Glutamatergic neuron (in vitro differentiated cells): ENCODE measurements at regions not wholly inside any gene's neighbourhood (a gene's known extent, or its start where the extent isn't known, plus 50 kb on each side); places are given as distances from the start of the nearest gene placed in this dataset.

Source experiments
- DNase-seq: peaks from one replicate; pipeline ENCODE4 v3.0.0; 2022
- H3K27ac Mint-ChIP-seq: one replicate; pipeline ENCODE4 v1.8.0; 2020; ENCODE audit warnings: mild to moderate bottlenecking, mixed read lengths, inconsistent platforms; ENCODE audit not compliant: unreplicated experiment
- H3K27me3 Mint-ChIP-seq: one replicate; pipeline ENCODE4 v1.8.0; 2020; ENCODE audit warnings: mild to moderate bottlenecking, moderate library complexity, mixed read lengths, inconsistent platforms; ENCODE audit not compliant: unreplicated experiment
- H3K36me3 Mint-ChIP-seq: one replicate; pipeline ENCODE4 v1.8.0; 2020; ENCODE audit warnings: mild to moderate bottlenecking, mixed read lengths, inconsistent platforms; ENCODE audit not compliant: unreplicated experiment
- H3K4me1 Mint-ChIP-seq: one replicate; pipeline ENCODE4 v1.8.0; 2020; ENCODE audit warnings: mild to moderate bottlenecking, low read depth, mixed read lengths, inconsistent platforms; ENCODE audit not compliant: unreplicated experiment
- H3K4me3 Mint-ChIP-seq: one replicate; pipeline ENCODE4 v1.8.0; 2020; ENCODE audit warnings: mild to moderate bottlenecking, mixed read lengths, inconsistent platforms; ENCODE audit not compliant: unreplicated experiment
- H3K9me3 Mint-ChIP-seq: one replicate; pipeline ENCODE4 v1.8.0; 2020; ENCODE audit warnings: mild to moderate bottlenecking, moderate library complexity, mixed read lengths, inconsistent platforms; ENCODE audit not compliant: unreplicated experiment
- CTCF ChIP-seq: fragments of 200-600 bp; sonication (generic); IDR thresholded peaks from one replicate; pipeline ENCODE4 v1.5.0; 2021; ENCODE audit not compliant: partially characterized antibody, unreplicated experiment

- H3K27me3 Mint-ChIP-seq: no peaks in the 10 kb centered on the region
- no peak for DNase-seq
Observed at GRCh38 chr5:104734046-104734445, 1171.5 kb upstream of the NUDT12 start.

GRCh38 chr5:104733063-104733669, 1170.6 kb upstream of the NUDT12 start:
- TF ChIP-seq CTCF: no peak
- Mint-ChIP-seq H3K27ac (no peak overlapping the region), H3K4me3 (no peak overlapping the region), H3K36me3 (no peaks in the 10 kb centered on the region), H3K27me3 (no peaks in the 10 kb centered on the region), H3K4me1 (no peaks in the 10 kb centered on the region), H3K9me3 (no peaks in the 10 kb centered on the region)
- DNase-seq: no peak

More at GRCh38 chr5:104734046-104734445, 1171.5 kb upstream of the NUDT12 start:
- H3K36me3 Mint-ChIP-seq: no peaks in the 10 kb centered on the region
- H3K27ac Mint-ChIP-seq: no peak overlapping the region
- H3K9me3 Mint-ChIP-seq: no peaks in the 10 kb centered on the region
- no peaks in the 10 kb centered on the region for H3K4me1 Mint-ChIP-seq
- no peak overlapping the region for H3K4me3 Mint-ChIP-seq
- peak; percentile 33 for TF ChIP-seq CTCF

GRCh38 chr5:104731331-104731730, 1168.7 kb upstream of the NUDT12 start:
- H3K9me3 Mint-ChIP-seq: no peaks in the 10 kb centered on the region
- no peak for TF ChIP-seq CTCF
- no peak for DNase-seq
- no peak overlapping the region for H3K27ac Mint-ChIP-seq
- H3K36me3 Mint-ChIP-seq: no peaks in the 10 kb centered on the region
- no peaks in the 10 kb centered on the region for H3K27me3 Mint-ChIP-seq
- H3K4me3 Mint-ChIP-seq: no peak overlapping the region
- H3K4me1 Mint-ChIP-seq: no peaks in the 10 kb centered on the region

GRCh38 chr5:104708027-104708426, 1145.4 kb upstream of the NUDT12 start:
- no peaks in the 10 kb centered on the region for H3K27me3 Mint-ChIP-seq
- H3K4me1 Mint-ChIP-seq: no peaks in the 10 kb centered on the region
- H3K36me3 Mint-ChIP-seq: peaks cover 15% of the 10 kb centered on the region
- no peak overlapping the region for H3K4me3 Mint-ChIP-seq
- H3K27ac Mint-ChIP-seq: no peak overlapping the region
- peaks cover 7% of the 10 kb centered on the region for H3K9me3 Mint-ChIP-seq
- no peak for TF ChIP-seq CTCF
- no peak for DNase-seq

- no peak for DNase-seq
- no peak for TF ChIP-seq CTCF
- Mint-ChIP-seq H3K27me3 (no peaks in the 10 kb centered on the region), H3K9me3 (peaks cover 3% of the 10 kb centered on the region), H3K36me3 (peaks cover 9% of the 10 kb centered on the region), H3K4me3 (no peak overlapping the region), H3K4me1 (no peaks in the 10 kb centered on the region), H3K27ac (no peak overlapping the region)
Observed at GRCh38 chr5:104706600-104706999, 1144.0 kb upstream of the NUDT12 start.
